ENCODE measurements at regions not wholly inside any gene's neighbourhood (a gene's known extent, or its start where the extent isn't known, plus 50 kb on each side); places are given as distances from the start of the nearest gene placed in this dataset.

- no peak for DNase-seq
Measured at GRCh38 chr5:175163586-175164275, 280.3 kb downstream of the DRD1 start.

DNA sequence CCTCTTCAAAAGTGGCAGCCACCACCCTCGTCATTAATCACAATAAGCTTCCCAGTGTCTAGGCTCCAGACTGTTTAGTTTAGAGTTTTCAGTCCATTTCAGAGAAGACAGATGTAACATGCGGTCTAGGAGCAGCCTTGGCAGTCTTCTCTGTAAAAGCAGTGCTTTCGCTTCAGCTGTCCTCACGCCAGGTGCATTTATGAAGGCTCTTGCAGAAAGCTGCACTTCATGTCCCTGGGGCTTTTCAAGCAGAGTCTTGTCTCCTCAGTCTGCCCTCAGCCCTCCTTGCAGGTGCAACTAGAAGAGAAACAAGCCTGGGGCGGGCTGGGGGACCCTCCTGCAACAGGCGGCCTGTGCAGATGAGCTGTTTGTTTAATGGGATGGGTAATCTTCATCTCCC lies 281.9 kb downstream of the DRD1 start:
- DNase-seq = no peak

DNA sequence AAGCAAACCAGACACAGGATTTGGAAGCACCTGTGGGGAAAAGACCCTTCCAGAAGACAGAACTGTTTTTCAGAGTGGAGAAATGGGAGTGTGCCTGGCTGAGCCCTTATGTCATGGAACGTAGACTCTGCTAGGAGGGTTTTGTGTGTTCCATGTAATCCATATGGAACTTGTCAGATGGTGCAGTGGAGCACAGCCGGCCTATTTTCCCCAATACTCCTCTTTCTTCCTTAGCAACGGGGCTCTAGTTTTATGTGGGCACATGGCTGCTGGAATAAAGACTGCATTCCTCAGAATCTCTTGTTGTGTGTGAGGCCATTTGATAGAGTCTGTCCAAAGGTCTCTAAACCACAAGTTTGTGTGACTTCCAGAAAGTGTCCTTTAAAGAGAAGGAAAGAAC lies 284.0 kb downstream of the DRD1 start:
- no peak for DNase-seq

GRCh38 chr5:175148636-175149172 lies 295.3 kb downstream of the DRD1 start:
- DNase-seq = no peak

DNA sequence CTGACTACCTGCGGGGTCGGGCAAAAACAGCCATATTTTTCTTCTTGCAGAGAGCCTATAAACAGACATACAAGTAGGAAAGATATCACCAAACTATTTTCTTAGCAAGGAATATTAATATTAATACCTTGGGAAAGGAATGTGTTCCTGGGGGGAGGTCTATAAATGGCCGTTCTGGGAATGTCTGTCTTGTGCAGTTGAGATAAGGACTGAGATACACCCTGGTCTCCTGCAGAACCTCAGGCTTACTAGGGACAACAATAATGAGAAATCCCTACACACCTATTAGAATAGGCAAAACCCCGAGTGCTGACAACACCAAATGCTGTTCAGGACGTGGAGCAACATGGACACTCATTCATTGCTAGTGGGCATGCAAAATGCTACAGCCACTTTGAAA lies 297.2 kb downstream of the DRD1 start:
- DNase-seq = no peak

GRCh38 chr5:175141421-175141820 lies 302.6 kb downstream of the DRD1 start:
- DNase-seq = no peak

GRCh38 chr5:175133185-175133584 lies 310.8 kb downstream of the DRD1 start:
- no peak for DNase-seq

GRCh38 chr5:175131432-175131831 lies 312.6 kb downstream of the DRD1 start:
- DNase-seq = no peak

GRCh38 chr5:175129619-175130018 lies 314.4 kb downstream of the DRD1 start:
- DNase-seq = no peak

DNA sequence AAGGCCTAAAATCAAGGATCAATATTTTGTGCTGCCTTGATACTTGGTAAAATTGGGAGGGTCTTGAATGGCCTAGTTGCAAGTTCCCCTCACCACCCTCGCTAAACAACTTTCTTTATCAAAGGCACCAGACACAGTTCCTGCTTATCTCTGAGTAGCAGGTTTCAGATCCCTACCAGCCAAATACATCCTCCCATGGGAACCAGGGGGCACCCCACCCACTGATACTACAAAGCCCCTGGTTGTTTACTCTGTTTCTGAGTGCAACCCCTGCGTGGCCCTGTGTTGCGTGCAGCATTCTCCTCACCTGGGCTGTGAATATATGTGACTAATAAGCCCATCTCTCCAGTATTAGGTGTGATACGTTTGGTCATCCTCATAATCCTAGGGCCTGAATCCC lies 314.9 kb downstream of the DRD1 start:
- DNase-seq = no peak

GRCh38 chr5:175124821-175125220 lies 319.2 kb downstream of the DRD1 start:
- DNase-seq = no peak

GRCh38 chr5:175124251-175124813 lies 319.6 kb downstream of the DRD1 start:
- no peak for DNase-seq

- no peak for DNase-seq
Measured at GRCh38 chr5:175123542-175123941, 320.4 kb downstream of the DRD1 start.

GRCh38 chr5:175121457-175121856 lies 322.5 kb downstream of the DRD1 start:
- no peak for DNase-seq

- DNase-seq = no peak
Measured at GRCh38 chr5:175120412-175120811, 323.6 kb downstream of the DRD1 start.

DNA sequence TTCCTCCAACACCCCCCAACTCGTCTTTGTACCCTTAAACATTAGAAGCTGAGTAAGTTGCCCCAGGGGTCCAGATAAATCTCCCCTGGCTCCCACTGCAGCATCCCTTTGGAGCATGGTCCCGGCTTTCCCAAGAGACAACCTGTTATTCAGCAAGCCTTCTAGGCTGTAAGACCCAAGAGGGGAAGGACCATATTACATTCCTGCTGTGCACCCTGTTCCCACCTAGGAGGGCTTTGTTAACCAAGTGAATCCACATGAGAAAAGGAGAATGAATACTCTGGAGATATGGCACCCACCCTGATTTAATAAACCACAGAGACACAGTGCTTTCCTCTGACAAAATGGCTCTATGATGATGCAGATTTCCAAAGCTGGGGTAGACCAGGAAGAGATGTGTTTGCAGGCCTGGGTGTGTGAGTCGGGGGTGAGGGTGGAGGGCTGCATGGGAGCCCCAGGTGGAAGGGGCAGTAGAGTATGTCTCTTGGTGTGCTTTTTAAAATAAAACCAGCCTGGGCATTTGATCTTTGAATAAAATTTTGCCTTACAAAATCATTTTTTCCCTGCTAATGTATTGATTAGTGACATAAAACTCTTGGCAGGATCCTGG lies 325.2 kb downstream of the DRD1 start:
- DNase-seq = no peak

DNA sequence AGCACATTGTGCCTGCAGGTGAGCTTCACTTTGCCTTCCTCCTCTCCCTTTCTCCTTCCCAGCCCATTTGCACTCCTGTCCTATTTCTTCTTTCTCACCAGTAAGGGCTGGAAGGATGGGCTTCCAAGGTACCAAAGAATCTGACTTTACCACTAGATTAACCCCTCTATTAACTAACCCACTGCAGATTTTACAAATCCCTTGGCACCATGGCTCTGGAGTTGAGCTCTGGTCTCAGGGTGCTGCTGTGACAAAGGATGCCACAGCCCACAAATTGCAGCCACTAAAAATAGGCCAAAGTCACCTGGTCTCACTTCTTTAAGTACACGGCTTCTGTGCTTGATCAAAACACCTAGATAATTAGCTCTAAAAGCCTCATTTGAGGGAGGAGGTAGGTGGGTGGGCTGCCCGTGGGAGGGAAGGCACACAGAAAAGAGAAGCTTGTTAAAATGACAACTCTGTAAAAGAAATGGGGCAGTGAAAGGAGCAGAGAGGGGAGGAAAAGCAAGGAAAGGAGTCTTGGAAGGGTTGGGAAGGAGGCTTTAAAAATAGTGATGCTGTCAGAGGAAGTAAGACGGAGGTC lies 327.4 kb downstream of the DRD1 start:
- DNase-seq = no peak

DNA sequence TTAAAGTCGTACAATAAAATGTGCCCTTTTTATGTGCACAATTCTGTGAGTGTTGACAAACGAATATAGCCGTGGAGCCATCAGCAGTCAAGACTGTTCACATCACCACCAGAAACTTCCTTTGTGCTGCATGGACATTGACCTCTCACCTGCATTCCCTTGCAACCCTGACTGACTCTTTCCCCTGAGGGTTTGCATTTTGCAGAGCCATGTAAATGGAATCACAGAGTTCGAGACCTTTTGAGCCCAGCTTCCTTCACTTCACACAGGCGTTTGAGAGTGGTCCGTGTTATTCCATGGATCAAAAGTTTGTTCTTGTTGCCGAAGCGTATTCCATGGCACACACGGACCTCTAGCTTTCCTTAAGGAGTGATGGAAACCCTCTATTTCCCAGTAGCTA lies 328.2 kb downstream of the DRD1 start:
- no peak for DNase-seq

GRCh38 chr5:175113947-175114346 lies 330.0 kb downstream of the DRD1 start:
- no peak for DNase-seq

DNA sequence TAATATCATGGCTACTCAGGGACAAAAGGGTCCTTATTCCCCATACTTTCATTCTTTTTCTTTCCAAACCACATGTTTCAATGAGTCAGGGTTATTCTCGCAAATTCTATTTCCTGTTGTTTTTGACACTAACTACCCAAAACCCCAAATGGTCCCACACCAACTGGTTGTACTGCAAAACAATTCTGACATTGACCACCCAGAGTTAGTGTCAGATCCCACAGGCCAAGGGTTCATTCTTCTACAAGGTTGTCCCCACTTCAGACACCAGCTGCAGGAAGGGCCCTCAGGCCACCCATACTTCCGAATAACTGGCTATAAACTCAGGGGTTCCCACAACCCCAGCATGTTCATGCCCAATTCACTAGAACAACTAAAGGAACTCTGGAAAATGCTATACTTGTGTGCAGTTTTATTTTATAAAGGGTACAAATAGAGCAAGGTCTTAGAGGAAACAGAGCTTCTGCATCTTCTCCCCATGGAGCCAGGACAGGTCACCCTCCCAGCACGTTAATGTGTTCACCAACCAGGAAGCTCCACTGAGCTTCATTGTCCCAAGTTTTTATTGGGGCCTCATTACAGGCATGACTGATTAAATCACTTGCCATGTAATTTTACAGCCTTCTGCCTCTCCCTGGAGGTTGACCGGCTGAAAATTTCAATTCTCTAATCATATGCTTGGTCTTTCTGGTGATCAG lies 334.8 kb downstream of the DRD1 start:
- no peak for DNase-seq

GRCh38 chr5:175107865-175108264 lies 336.1 kb downstream of the DRD1 start:
- no peak for DNase-seq

DNA sequence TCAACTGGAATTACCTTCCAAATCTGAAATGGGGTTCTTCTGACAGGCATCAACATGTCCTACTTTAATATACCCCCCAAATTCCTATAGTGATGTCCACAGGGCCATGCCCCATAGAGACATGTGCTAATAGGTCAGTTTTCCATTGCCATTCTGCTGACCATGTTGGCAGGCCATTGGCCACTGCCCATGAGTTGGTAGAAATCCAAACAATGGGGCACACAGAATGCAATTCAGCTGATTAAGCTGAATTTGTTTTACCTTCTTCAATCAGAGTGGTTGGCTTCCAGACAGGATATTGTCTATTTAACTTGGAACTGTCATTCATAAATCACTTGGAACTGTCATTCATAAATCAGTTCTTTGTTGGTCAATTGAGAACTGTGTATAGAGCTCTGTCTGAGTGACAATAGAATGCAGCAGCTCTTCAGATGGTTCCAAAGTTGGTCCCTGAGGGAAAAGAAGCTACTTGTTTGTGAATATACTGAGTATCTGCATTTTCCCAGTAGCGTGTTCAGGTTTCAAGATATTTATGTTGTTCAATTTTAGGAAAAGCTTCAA lies 336.9 kb downstream of the DRD1 start:
- DNase-seq = no peak

GRCh38 chr5:175104677-175105076 lies 339.3 kb downstream of the DRD1 start:
- no peak for DNase-seq
